ENCODE measurements at regions not wholly inside any gene's neighbourhood (a gene's known extent, or its start where the extent isn't known, plus 50 kb on each side); places are given as distances from the start of the nearest gene placed in this dataset.
"Not testable (repeated sequence)": the region's sequence is repeated elsewhere in the genome, so short reads cannot be mapped to it uniquely, and the experiment has no call there.

- TF ChIP-seq CTCF, POLR2A (IDR thresholded peaks at IDR 0.05): not testable (repeated sequence)
These were observed 862.0 kb downstream of the GRID1 start for GRCh38 chr10:85504641-85505040.
